A673 (cell line): ENCODE measurements at regions not wholly inside any gene's neighbourhood (a gene's known extent, or its start where the extent isn't known, plus 50 kb on each side); places are given as distances from the start of the nearest gene placed in this dataset.

ENCODE experiments used
- BruUV-seq: library from RNA; stranded (reverse); fragments of 400-500 nt; replicated peaks from 2 replicates; lab custom pipeline; 2021; lab: Mats Ljungman, UMichigan
- CTCF ChIA-PET: fragments of 300-600 bp; sonication (Branson Sonifier 250); formaldehyde crosslinking; loops from one replicate; lab custom pipeline; 2022; ENCODE audit warnings: antibody characterized with exemption; lab: Charles Lee
- POLR2A ChIA-PET: fragments of 300-600 bp; sonication (Branson Sonifier 250); formaldehyde crosslinking; loops from one replicate; lab custom pipeline; 2022; ENCODE audit warnings: antibody characterized with exemption; ENCODE audit not compliant: low non-redundant PET; lab: Charles Lee
- DNase-seq: peaks from one replicate; pipeline ENCODE4 v3.0.0-alpha.2; 2015; ENCODE audit warnings: low spot score
- H3K27ac ChIP-seq: fragments of 200-600 bp; sonication (generic); 2 replicates; pipeline ENCODE4 v1.5.1; 2016; ENCODE audit warnings: mixed run types, low read depth, mild to moderate bottlenecking, mixed read lengths, antibody characterized with exemption, low read length; ENCODE audit not compliant: poor library complexity, severe bottlenecking
- H3K27me3 ChIP-seq: fragments of 200-600 bp; sonication (generic); replicated peaks from 2 replicates; pipeline ENCODE4 v1.6.1; 2017; ENCODE audit warnings: mixed run types, low read depth, mild to moderate bottlenecking, mixed read lengths, antibody characterized with exemption, low read length; ENCODE audit not compliant: insufficient read depth, poor library complexity
- H3K36me3 ChIP-seq: fragments of 200-600 bp; sonication (generic); 2 replicates; pipeline ENCODE4 v1.6.1; 2016; ENCODE audit warnings: mixed run types, mild to moderate bottlenecking, mixed read lengths, antibody characterized with exemption, low read length; ENCODE audit not compliant: insufficient read depth, poor library complexity, severe bottlenecking
- H3K4me1 ChIP-seq: fragments of 200-600 bp; sonication (generic); 2 replicates; pipeline ENCODE4 v1.6.1; 2017; ENCODE audit warnings: mixed run types, mild to moderate bottlenecking, mixed read lengths, antibody characterized with exemption, low read length; ENCODE audit not compliant: insufficient read depth, poor library complexity, severe bottlenecking
- H3K4me3 ChIP-seq: fragments of 200-600 bp; sonication (generic); 2 replicates; pipeline ENCODE4 v1.5.1; 2016; ENCODE audit warnings: low read depth, mixed run types, mild to moderate bottlenecking, mixed read lengths, low read length; ENCODE audit not compliant: poor library complexity, severe bottlenecking
- H3K9me3 ChIP-seq: fragments of 200-600 bp; sonication (generic); 2 replicates; pipeline ENCODE4 v1.6.1; 2016; ENCODE audit warnings: mixed run types, low read depth, mild to moderate bottlenecking, mixed read lengths, antibody characterized with exemption, low read length; ENCODE audit not compliant: poor library complexity, severe bottlenecking
- CTCF ChIP-seq: fragments of 300-800, 200-600 bp; sonication (generic); conservative IDR thresholded peaks from 2 replicates; pipeline ENCODE4 v1.5.1; 2017; ENCODE audit warnings: low read depth, mild to moderate bottlenecking, antibody characterized with exemption, low read length, moderate library complexity, mixed read lengths
- EZH2 ChIP-seq: fragments of 200-600 bp; sonication (generic); IDR thresholded peaks from 2 replicates; pipeline ENCODE4 v1.6.1; 2017; ENCODE audit warnings: borderline replicate concordance, low read depth, mild to moderate bottlenecking, mixed read lengths, antibody characterized with exemption, low read length; ENCODE audit not compliant: poor library complexity, severe bottlenecking
- intact Hi-C: fragments of 100-400 bp; cut with micrococcal nuclease; formaldehyde crosslinking; loops from one replicate; pipeline ENCODE4 v1.10.0; 2022; ENCODE audit not compliant: unreplicated experiment

GRCh38 chr4:137685357-137685756 lies 153.1 kb upstream of the PCDH18 start:
- TF ChIP-seq CTCF, result no peak
- no peak for TF ChIP-seq EZH2
- Histone ChIP-seq H3K27ac (no peak overlapping the region), H3K9me3 (no peaks in the 10 kb centered on the region), H3K36me3 (no peaks in the 10 kb centered on the region), H3K4me1 (peaks cover 13% of the 10 kb centered on the region), H3K4me3 (no peak overlapping the region), H3K27me3 (no peaks in the 10 kb centered on the region)
- BruUV-seq, result no TSS peak
- ChIA-PET CTCF (no interaction called here), POLR2A (no interaction called here)
- intact Hi-C loops, result no loop called here
- DNase-seq, result peak; percentile 43

- no TSS peak for BruUV-seq
- no peak overlapping the region for H3K27ac ChIP-seq
- no peak for DNase-seq
- ChIA-PET POLR2A (no interaction called here), CTCF (no interaction called here)
- H3K9me3 ChIP-seq, result no peaks in the 10 kb centered on the region
- H3K4me1 ChIP-seq, result peaks cover 12% of the 10 kb centered on the region
- no peaks in the 10 kb centered on the region for H3K27me3 ChIP-seq
- intact Hi-C loops, result no loop called here
- no peaks in the 10 kb centered on the region for H3K36me3 ChIP-seq
- no peak overlapping the region for H3K4me3 ChIP-seq
- no peak for TF ChIP-seq CTCF
- no peak for TF ChIP-seq EZH2
These were observed 148.8 kb upstream of the PCDH18 start for GRCh38 chr4:137681081-137681480.

- BruUV-seq, result no TSS peak
- CTCF ChIA-PET, result no interaction called here
- TF ChIP-seq EZH2, result no peak
- no peak for TF ChIP-seq CTCF
- Histone ChIP-seq H3K4me3 (no peak overlapping the region), H3K36me3 (no peaks in the 10 kb centered on the region), H3K27ac (no peak overlapping the region), H3K27me3 (no peaks in the 10 kb centered on the region), H3K4me1 (no peaks in the 10 kb centered on the region), H3K9me3 (no peaks in the 10 kb centered on the region)
- no peak for DNase-seq
- intact Hi-C loops, result no loop called here
- POLR2A ChIA-PET, result no interaction called here
These were observed 146.5 kb upstream of the PCDH18 start for GRCh38 chr4:137678796-137679195.
